ENCODE measurements at regions not wholly inside any gene's neighbourhood (a gene's known extent, or its start where the extent isn't known, plus 50 kb on each side); places are given as distances from the start of the nearest gene placed in this dataset.

DNA sequence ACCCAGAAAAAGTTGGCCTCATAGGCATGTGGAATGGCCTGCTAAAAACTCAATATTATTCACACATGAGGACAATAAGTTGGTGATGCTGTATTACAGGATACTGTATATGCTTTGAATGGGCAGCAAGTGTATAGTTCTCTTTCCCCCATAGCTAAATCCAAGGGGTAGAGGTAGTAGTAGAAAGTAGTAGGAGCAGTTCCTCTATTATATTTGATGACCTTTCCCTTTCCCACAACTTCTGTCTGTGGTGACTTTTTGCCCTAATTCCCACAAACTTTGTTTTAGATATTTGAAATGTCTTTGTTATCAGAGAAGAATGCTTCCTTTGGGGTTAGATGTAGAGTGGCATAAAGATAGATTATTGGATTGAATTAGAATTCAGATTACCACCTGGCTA lies 154.0 kb upstream of the STEAP4 start:
- no peak overlapping the region for H3K27ac ChIP-seq
- peak; percentile 53 for ATAC-seq
- no peaks in the 10 kb centered on the region for H3K4me1 ChIP-seq
- no peaks in the 10 kb centered on the region for H3K36me3 ChIP-seq
- H3K27me3 ChIP-seq, result no peaks in the 10 kb centered on the region
- no peak for DNase-seq
- H3K9me3 ChIP-seq, result no peaks in the 10 kb centered on the region
- H3K4me3 ChIP-seq, result no peak overlapping the region
- TF ChIP-seq, protein P1, sequence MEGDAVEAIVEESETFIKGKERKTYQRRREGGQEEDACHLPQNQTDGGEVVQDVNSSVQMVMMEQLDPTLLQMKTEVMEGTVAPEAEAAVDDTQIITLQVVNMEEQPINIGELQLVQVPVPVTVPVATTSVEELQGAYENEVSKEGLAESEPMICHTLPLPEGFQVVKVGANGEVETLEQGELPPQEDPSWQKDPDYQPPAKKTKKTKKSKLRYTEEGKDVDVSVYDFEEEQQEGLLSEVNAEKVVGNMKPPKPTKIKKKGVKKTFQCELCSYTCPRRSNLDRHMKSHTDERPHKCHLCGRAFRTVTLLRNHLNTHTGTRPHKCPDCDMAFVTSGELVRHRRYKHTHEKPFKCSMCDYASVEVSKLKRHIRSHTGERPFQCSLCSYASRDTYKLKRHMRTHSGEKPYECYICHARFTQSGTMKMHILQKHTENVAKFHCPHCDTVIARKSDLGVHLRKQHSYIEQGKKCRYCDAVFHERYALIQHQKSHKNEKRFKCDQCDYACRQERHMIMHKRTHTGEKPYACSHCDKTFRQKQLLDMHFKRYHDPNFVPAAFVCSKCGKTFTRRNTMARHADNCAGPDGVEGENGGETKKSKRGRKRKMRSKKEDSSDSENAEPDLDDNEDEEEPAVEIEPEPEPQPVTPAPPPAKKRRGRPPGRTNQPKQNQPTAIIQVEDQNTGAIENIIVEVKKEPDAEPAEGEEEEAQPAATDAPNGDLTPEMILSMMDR (IDR thresholded peaks at IDR 0.05), result no peak
- intact Hi-C loops (cut with DNase I), result no loop called here

DNA sequence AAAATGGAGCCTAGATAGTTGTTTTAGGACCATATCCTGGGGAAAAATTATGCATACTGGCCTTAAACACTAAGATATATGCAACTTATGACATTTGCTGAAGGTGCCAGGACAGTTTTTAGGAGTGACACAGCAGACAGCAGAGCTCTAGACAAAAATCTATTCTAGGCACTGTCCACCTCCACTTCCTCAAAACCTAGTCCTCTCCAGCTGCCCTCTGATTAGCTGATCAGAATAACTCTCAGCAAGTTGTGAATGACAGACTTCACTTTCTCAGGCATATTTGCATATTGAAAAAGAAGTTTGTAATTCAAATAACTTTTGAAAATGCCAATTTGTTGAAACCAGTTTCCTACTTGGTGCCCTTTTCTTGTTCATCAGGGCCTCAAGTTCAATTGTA lies 152.3 kb upstream of the STEAP4 start:
- DNase-seq (no peak), ATAC-seq (peak; percentile 63)
- H3K9me3 ChIP-seq, result no peaks in the 10 kb centered on the region
- H3K27me3 ChIP-seq, result no peaks in the 10 kb centered on the region
- no peaks in the 10 kb centered on the region for H3K36me3 ChIP-seq
- no peak overlapping the region for H3K4me3 ChIP-seq
- intact Hi-C loops (cut with DNase I), result no loop called here
- H3K4me1 ChIP-seq, result no peaks in the 10 kb centered on the region
- H3K27ac ChIP-seq, result no peak overlapping the region
- TF ChIP-seq, protein P1 (IDR thresholded peaks at IDR 0.05), result no peak

DNA sequence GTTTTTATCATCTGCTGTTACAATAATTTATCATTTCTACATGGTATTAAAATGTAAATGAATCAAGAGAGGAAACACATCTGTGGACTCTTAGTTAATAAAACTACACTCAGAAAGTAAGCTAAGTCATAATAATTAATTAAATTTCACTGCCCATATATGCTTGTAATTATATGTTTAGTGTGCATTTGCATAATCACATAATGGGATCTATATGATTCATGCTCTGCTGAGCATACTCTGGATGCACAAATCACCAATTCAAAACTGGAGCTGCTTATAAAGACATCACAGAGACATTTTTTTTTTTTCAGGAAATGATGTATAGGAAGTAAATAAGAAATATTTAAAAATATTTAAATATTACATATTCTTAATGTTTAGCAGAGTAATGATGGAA lies 151.6 kb upstream of the STEAP4 start:
- H3K4me3 ChIP-seq, result no peak overlapping the region
- intact Hi-C loops (cut with DNase I), result no loop called here
- no peaks in the 10 kb centered on the region for H3K27me3 ChIP-seq
- H3K36me3 ChIP-seq, result no peaks in the 10 kb centered on the region
- H3K4me1 ChIP-seq, result no peaks in the 10 kb centered on the region
- no peak overlapping the region for H3K27ac ChIP-seq
- no peak for DNase-seq
- TF ChIP-seq, protein P1 (IDR thresholded peaks at IDR 0.05), result no peak
- no peak for ATAC-seq
- H3K9me3 ChIP-seq, result no peaks in the 10 kb centered on the region

DNA sequence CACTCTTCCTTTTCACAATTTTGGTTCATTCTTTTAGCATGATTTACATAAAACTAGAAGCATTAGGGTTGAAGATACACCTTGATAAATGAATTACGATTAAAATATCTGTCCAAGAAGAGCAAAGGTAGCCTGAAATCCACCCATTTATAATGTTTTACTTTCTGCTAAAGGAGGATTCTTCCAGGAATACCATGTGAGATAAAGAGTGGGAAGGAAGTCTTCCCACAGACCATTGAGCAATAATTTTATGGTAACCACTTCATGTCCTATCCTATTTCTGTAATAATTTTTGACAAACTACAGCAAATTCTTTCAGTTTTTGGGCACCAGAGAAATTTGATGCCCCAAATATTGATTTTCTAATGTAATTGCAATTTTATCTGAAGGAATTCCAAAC lies 150.6 kb upstream of the STEAP4 start:
- H3K4me3 ChIP-seq, result no peak overlapping the region
- DNase-seq, result no peak
- no peak overlapping the region for H3K27ac ChIP-seq
- TF ChIP-seq, protein P1 (IDR thresholded peaks at IDR 0.05), result no peak
- H3K27me3 ChIP-seq, result no peaks in the 10 kb centered on the region
- no peak for ATAC-seq
- intact Hi-C loops (cut with DNase I), result no loop called here
- H3K36me3 ChIP-seq, result no peaks in the 10 kb centered on the region
- H3K9me3 ChIP-seq, result no peaks in the 10 kb centered on the region
- no peaks in the 10 kb centered on the region for H3K4me1 ChIP-seq

DNA sequence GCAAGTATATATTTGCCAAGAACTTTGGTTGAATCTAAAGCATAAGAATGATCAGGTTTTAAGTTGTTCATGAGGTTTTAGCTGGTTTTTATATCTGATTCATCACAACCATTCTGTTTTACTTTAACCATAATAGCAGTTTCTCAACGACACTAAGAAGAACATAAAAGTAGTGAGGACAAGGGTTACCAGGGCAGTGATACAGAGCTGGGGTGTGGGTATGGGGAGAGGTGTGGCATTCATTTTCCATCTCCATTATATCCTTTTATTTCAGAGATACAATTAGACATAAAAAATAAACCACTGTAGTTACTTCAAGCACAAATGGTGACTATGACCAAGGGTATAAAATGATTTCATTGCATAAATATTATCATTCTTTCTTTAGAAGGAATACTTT lies 149.8 kb upstream of the STEAP4 start:
- Histone ChIP-seq H3K36me3 (no peaks in the 10 kb centered on the region), H3K27me3 (no peaks in the 10 kb centered on the region), H3K9me3 (no peaks in the 10 kb centered on the region), H3K27ac (no peak overlapping the region), H3K4me3 (no peak overlapping the region), H3K4me1 (no peaks in the 10 kb centered on the region)
- intact Hi-C loops (cut with DNase I), result no loop called here
- DNase-seq, result no peak
- TF ChIP-seq, protein P1 (IDR thresholded peaks at IDR 0.05), result no peak
- no peak for ATAC-seq

DNA sequence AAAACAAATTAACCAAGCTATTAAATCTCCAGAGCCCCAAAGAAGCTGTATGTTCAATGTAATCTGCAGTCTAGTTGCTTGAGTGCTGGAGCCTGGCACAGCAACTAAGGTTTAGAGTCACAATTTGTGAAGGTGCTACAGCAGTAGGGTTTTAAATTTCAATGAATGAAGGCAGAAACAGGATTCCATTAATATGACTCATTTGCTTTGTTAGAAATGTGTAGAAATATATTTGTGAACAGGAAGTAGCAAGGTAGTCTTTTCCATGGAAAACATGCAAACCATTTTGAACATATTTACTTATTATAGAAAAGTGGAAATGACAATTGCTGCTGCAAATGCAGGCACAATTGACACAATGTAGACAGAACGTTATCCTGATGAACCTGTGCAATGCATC lies 149.0 kb upstream of the STEAP4 start:
- Histone ChIP-seq H3K27me3 (no peaks in the 10 kb centered on the region), H3K36me3 (no peaks in the 10 kb centered on the region), H3K4me3 (no peak overlapping the region), H3K27ac (no peak overlapping the region), H3K4me1 (no peaks in the 10 kb centered on the region), H3K9me3 (no peaks in the 10 kb centered on the region)
- ATAC-seq, result no peak
- no peak for DNase-seq
- intact Hi-C loops (cut with DNase I), result no loop called here
- TF ChIP-seq, protein P1 (IDR thresholded peaks at IDR 0.05), result no peak
